Esophagus mucosa (tissue), 1 donor: ENCODE measurements at regions not wholly inside any gene's neighbourhood (a gene's known extent, or its start where the extent isn't known, plus 50 kb on each side); places are given as distances from the start of the nearest gene placed in this dataset.
"Not testable (repeated sequence)": the region's sequence is repeated elsewhere in the genome, so short reads cannot be mapped to it uniquely, and the experiment has no call there.

Experiments used
- ATAC-seq: fragments of 200-7000 bp; cut with Tn5 transposase; one replicate; pipeline ENCODE4 v1.9.1; 2020
- donor health status: DM: yes; HTN: yes; CAD: no.

DNA sequence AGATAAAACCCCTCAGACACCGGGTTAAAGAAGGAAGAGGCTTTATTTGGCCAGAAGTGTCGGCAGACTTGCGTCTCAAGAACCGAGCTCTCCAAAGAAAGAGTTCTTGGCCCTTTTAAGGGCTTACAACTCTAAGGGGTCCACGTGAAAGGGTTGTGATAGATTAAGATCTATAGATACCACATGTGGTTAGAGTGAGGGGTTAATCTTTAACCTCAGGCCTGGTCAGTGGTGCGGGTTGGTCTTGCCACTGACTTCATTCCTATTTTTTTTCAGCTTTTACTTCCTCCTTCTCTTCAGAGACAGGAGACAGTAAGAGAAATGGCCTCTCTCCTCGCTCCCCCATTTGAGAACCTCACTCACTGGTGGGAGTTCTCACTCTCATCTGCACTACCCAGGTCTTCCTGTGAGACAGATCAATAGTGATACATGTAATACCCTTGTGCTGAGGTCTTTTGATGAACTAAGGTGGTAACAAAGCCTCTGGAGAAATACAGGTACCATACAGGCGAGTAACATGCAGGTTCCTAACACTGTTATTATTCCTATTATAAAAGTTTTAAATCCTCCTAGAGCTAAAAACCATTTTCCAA, 52.4 kb upstream of the COX7C start:
- no peak for ATAC-seq

DNA sequence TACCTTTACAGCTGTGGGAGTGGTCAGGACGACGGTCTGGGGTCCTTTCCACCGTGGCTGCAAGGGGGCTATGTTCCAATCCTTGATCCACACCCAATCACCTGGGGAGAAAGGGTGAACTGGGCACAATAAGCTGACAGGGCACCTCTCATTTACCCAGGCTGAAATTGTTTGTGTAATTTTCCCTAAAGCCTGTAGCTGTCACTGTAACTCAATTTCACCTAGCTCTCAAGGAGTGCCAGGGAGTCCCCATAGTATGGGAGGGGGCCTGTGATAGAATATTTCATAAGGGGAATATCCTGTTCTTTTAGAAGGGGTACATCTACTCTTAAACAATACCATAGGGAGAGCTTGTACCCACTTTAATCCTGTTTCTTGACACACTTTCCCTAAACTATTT, 51.7 kb upstream of the COX7C start:
- not testable (repeated sequence) for ATAC-seq
